GM12872 (cell line): ENCODE measurements at regions not wholly inside any gene's neighbourhood (a gene's known extent, or its start where the extent isn't known, plus 50 kb on each side); places are given as distances from the start of the nearest gene placed in this dataset.

Experiments
- CTCF ChIP-seq: IDR thresholded peaks from 3 replicates; pipeline ENCODE4 v1.5.1; 2011; ENCODE audit warnings: low read depth, mild to moderate bottlenecking, low read length, moderate library complexity; ENCODE audit not compliant: insufficient read depth

- no peak for TF ChIP-seq CTCF
Observed at GRCh38 chr5:54704825-54705224, 187.3 kb downstream of the SNX18 start.

- TF ChIP-seq CTCF = no peak
Observed at GRCh38 chr5:54704333-54704732, 186.8 kb downstream of the SNX18 start.

- no peak for TF ChIP-seq CTCF
Observed at GRCh38 chr5:54703565-54704255, 186.2 kb downstream of the SNX18 start.

- no peak for TF ChIP-seq CTCF
Observed at GRCh38 chr5:54703133-54703532, 185.6 kb downstream of the SNX18 start.

- no peak for TF ChIP-seq CTCF
Observed at GRCh38 chr5:54702470-54702869, 184.9 kb downstream of the SNX18 start.

- TF ChIP-seq CTCF = no peak
Observed at GRCh38 chr5:54700986-54701578, 183.5 kb downstream of the SNX18 start.

GRCh38 chr5:54696931-54697330 lies 179.4 kb downstream of the SNX18 start:
- TF ChIP-seq CTCF = no peak
